ENCODE measurements at regions not wholly inside any gene's neighbourhood (a gene's known extent, or its start where the extent isn't known, plus 50 kb on each side); places are given as distances from the start of the nearest gene placed in this dataset.

DNA sequence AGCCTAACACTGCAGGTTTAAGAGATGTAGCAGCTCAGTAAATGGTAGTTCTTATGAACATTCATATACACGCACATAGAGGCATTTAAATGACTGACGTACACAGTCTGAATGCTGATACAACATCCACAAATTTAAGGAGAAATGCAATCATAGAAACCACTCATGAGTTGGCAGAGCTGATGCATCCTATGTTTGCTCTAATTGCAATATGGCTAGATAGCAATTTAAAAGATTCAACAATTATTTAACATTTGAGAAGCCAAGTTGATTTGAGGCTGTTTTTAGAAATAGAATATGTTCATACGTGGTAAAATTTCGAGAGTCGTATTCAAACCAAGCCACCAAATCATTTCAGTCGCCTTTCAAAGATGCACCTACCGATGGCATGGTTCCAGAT is 135.6 kb downstream of the PFKFB3 start:
- Histone ChIP-seq H3K9me3 (ENCODE audit: control insufficient read depth in 5 of 5, low read length in 5 of 5) (no peaks in the 10 kb centered on the region), H3K4me1 (ENCODE audit: control insufficient read depth in 5 of 5, insufficient read depth in 5 of 5, low read length in 5 of 5) (no peaks in the 10 kb centered on the region), H3K9ac (ENCODE audit: low read length in 5 of 5) (no peak overlapping the region), H3K27ac (ENCODE audit: low read depth, low read length) (no peak overlapping the region), H3K36me3 (ENCODE audit: control insufficient read depth in 5 of 5, insufficient read depth in 5 of 5, low read length in 5 of 5) (peaks cover 0 to 3% (median 0%) of the 10 kb centered on the region in 5 donors), H3K27me3 (ENCODE audit: control insufficient read depth in 5 of 5, insufficient read depth in 4 of 5, low read length in 5 of 5) (no peaks in the 10 kb centered on the region), H3K4me3 (ENCODE audit: low read depth in 1 of 5, low read length in 5 of 5) (no peak overlapping the region)

GRCh38 chr10:6339891-6340290 is 137.2 kb downstream of the PFKFB3 start:
- H3K4me3 ChIP-seq (ENCODE audit: low read depth in 1 of 5, low read length in 5 of 5): no peak overlapping the region
- no peak overlapping the region for H3K9ac ChIP-seq (ENCODE audit: low read length in 5 of 5)
- no peaks in the 10 kb centered on the region for H3K4me1 ChIP-seq (ENCODE audit: control insufficient read depth in 5 of 5, insufficient read depth in 5 of 5, low read length in 5 of 5)
- H3K9me3 ChIP-seq (ENCODE audit: control insufficient read depth in 5 of 5, low read length in 5 of 5): peaks cover 0 to 7% (median 5%) of the 10 kb centered on the region in 5 donors
- peaks cover 0 to 3% (median 0%) of the 10 kb centered on the region in 5 donors for H3K36me3 ChIP-seq (ENCODE audit: control insufficient read depth in 5 of 5, insufficient read depth in 5 of 5, low read length in 5 of 5)
- H3K27me3 ChIP-seq (ENCODE audit: control insufficient read depth in 5 of 5, insufficient read depth in 4 of 5, low read length in 5 of 5): no peaks in the 10 kb centered on the region
- no peak overlapping the region for H3K27ac ChIP-seq (ENCODE audit: low read depth, low read length)

DNA sequence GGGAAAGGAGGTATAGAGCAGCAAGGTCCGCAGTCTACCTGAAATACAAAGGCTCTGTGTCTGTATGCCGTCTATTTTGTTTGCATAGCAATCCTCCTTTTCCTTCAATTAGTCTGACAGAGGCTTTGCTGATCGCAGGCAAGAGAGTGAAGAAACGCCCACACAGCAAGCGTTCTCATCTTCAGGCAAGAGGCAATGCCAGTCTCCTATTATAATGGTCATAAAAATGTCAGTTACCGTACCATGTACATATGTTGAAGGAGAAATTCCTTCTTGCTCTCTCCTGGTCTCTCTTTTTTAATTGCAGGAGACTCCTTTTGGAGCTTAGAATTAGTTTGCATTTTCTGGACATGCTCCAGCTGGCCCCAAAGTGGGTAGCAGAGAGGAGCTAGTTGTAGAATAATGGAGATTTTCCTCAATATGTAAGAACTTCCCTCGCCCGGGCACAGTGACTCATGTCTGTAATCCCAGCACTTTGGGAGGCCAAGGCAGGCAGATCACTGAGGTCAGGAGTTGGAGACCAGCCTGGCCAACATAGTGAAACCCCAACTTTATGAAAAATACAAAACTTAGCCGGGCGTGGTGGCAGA is 139.5 kb downstream of the PFKFB3 start:
- peaks cover 0 to 3% (median 0%) of the 10 kb centered on the region in 5 donors for H3K36me3 ChIP-seq (ENCODE audit: control insufficient read depth in 5 of 5, insufficient read depth in 5 of 5, low read length in 5 of 5)

DNA sequence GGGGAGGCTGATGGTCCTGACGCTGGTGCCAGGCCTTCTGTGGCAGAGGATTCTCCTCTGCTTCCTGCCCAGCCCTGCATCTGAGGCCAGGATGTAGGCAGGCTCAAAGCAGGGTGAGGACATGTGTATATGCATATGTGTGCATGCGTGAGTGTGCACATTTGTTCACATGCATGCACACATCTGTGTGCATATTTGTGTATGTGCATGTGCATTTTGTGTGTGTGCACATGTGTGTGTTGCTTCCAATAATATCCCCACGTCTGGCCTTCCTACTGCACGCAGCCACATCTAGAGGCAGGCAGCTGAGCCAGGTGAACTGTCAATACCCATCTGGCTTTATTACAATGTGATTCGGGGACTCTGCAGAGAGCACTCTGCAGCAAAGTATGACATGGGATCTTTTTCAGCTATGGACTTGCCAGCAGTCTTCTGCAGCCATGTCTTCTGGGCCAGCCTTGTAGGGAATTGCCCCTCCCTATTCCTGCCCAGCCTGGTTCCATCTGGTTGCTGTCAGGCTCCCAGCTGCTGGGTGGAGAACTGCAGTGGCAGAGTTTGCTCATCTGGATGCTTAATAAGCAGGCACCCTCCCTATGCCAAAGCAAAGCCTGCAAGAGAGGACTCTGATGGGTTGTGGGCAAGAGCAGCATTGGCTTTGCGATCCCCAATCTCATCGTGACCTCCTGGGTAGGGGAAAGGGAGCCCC is 140.7 kb downstream of the PFKFB3 start:
- Histone ChIP-seq H3K9ac (ENCODE audit: low read length in 5 of 5) (no peak overlapping the region), H3K4me3 (ENCODE audit: low read depth in 1 of 5, low read length in 5 of 5) (no peak overlapping the region), H3K27ac (ENCODE audit: low read depth, low read length) (no peak overlapping the region), H3K27me3 (ENCODE audit: control insufficient read depth in 5 of 5, insufficient read depth in 4 of 5, low read length in 5 of 5) (no peaks in the 10 kb centered on the region), H3K36me3 (ENCODE audit: control insufficient read depth in 5 of 5, insufficient read depth in 5 of 5, low read length in 5 of 5) (peaks cover 0 to 3% (median 0%) of the 10 kb centered on the region in 5 donors), H3K9me3 (ENCODE audit: control insufficient read depth in 5 of 5, low read length in 5 of 5) (peaks cover 0 to 7% (median 5%) of the 10 kb centered on the region in 5 donors), H3K4me1 (ENCODE audit: control insufficient read depth in 5 of 5, insufficient read depth in 5 of 5, low read length in 5 of 5) (peaks cover 0 to 11% (median 4%) of the 10 kb centered on the region in 5 donors)

More for the DNA sequence above, 139.5 kb downstream of the PFKFB3 start:
- peaks cover 0 to under 1% (median 0%) of the 10 kb centered on the region in 5 donors for H3K4me1 ChIP-seq (ENCODE audit: control insufficient read depth in 5 of 5, insufficient read depth in 5 of 5, low read length in 5 of 5)
- H3K4me3 ChIP-seq (ENCODE audit: low read depth in 1 of 5, low read length in 5 of 5): no peak overlapping the region
- no peak overlapping the region for H3K9ac ChIP-seq (ENCODE audit: low read length in 5 of 5)
- H3K9me3 ChIP-seq (ENCODE audit: control insufficient read depth in 5 of 5, low read length in 5 of 5): peaks cover 0 to 7% (median 5%) of the 10 kb centered on the region in 5 donors
- H3K27me3 ChIP-seq (ENCODE audit: control insufficient read depth in 5 of 5, insufficient read depth in 4 of 5, low read length in 5 of 5): no peaks in the 10 kb centered on the region
- no peak overlapping the region for H3K27ac ChIP-seq (ENCODE audit: low read depth, low read length)

DNA sequence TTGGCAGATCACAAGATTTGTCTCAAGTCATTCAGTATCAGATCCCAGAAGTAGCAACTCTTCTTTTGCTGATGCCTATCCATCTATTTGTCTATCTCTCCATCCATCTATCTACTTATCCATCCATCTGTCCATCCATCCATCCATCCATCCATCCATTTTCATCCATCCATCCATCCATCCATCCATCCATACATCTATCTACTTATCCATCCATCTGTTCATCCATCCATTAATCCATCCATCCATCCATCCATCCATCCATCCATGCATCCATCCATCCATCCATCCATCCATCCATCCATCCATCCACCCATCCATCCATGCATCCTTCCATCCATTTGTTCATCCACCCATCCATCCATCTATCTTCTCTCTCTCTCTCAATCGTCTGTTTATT is 142.7 kb downstream of the PFKFB3 start:
- H3K9ac ChIP-seq (ENCODE audit: low read length in 5 of 5): no peak overlapping the region
- H3K27me3 ChIP-seq (ENCODE audit: control insufficient read depth in 5 of 5, insufficient read depth in 4 of 5, low read length in 5 of 5): no peaks in the 10 kb centered on the region
- H3K36me3 ChIP-seq (ENCODE audit: control insufficient read depth in 5 of 5, insufficient read depth in 5 of 5, low read length in 5 of 5): peaks cover 0 to 3% (median 0%) of the 10 kb centered on the region in 5 donors
- peaks cover 0 to 7% (median 5%) of the 10 kb centered on the region in 5 donors for H3K9me3 ChIP-seq (ENCODE audit: control insufficient read depth in 5 of 5, low read length in 5 of 5)
- peaks cover 0 to 12% (median 4%) of the 10 kb centered on the region in 5 donors for H3K4me1 ChIP-seq (ENCODE audit: control insufficient read depth in 5 of 5, insufficient read depth in 5 of 5, low read length in 5 of 5)
- H3K4me3 ChIP-seq (ENCODE audit: low read depth in 1 of 5, low read length in 5 of 5): no peak overlapping the region
- H3K27ac ChIP-seq (ENCODE audit: low read depth, low read length): no peak overlapping the region

DNA sequence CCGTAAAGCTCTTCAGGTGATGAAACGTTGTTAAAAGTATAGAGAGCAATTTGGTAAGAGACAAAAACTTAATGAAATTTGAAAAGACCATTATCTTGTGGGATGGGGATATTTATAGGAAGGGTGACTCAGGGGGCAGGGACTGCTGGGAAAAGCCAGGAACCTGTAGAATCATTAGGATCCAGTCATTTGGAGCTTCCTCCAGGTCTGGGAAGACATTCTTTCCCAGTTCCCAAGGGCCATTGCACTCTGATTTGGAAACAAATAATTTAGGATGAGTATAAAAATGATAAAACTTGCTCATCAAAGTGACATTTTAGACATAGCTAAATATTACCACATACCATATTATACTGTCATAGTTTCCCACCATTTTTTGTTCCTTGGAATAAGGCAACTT is 143.9 kb downstream of the PFKFB3 start:
- H3K9me3 ChIP-seq (ENCODE audit: control insufficient read depth in 5 of 5, low read length in 5 of 5): peaks cover 0 to 7% (median 5%) of the 10 kb centered on the region in 5 donors
- H3K27me3 ChIP-seq (ENCODE audit: control insufficient read depth in 5 of 5, insufficient read depth in 4 of 5, low read length in 5 of 5): no peaks in the 10 kb centered on the region
- H3K36me3 ChIP-seq (ENCODE audit: control insufficient read depth in 5 of 5, insufficient read depth in 5 of 5, low read length in 5 of 5): peaks cover 0 to 3% (median 0%) of the 10 kb centered on the region in 5 donors
- H3K27ac ChIP-seq (ENCODE audit: low read depth, low read length): no peak overlapping the region
- H3K4me3 ChIP-seq (ENCODE audit: low read depth in 1 of 5, low read length in 5 of 5): no peak overlapping the region
- no peak overlapping the region for H3K9ac ChIP-seq (ENCODE audit: low read length in 5 of 5)
- H3K4me1 ChIP-seq (ENCODE audit: control insufficient read depth in 5 of 5, insufficient read depth in 5 of 5, low read length in 5 of 5): peaks cover 0 to 12% (median 4%) of the 10 kb centered on the region in 5 donors

DNA sequence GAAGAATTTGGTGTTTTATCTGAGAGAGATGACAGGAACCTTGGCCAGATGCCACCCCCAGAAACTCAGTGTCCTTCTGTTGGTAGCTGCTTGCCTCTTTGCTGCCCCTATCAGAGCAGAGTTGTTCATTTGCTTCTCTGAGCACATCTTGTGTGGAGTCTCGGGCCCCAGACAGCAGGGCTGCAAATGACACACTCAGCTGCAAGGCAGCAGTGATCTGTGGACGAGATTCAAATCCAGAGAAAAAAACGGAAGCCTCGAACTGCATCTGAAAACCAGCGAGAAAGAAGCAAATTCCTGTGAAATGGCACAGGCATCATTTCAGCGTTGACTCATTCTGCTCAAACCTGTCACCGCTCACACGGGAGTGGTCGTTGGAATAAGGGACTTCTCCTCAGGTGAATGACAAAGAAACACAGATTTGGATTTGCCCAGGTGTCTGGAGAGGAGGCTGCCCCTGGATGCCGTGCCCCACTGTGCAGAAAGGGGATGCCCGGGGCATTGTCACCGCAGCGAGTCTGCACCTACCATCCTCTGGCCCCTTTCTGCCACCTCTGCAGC is 144.7 kb downstream of the PFKFB3 start:
- no peak overlapping the region for H3K27ac ChIP-seq (ENCODE audit: low read depth, low read length)
- no peak overlapping the region for H3K4me3 ChIP-seq (ENCODE audit: low read depth in 1 of 5, low read length in 5 of 5)
- no peak overlapping the region for H3K9ac ChIP-seq (ENCODE audit: low read length in 5 of 5)
- peaks cover 0 to 3% (median 0%) of the 10 kb centered on the region in 5 donors for H3K36me3 ChIP-seq (ENCODE audit: control insufficient read depth in 5 of 5, insufficient read depth in 5 of 5, low read length in 5 of 5)
- H3K9me3 ChIP-seq (ENCODE audit: control insufficient read depth in 5 of 5, low read length in 5 of 5): peaks cover 0 to 7% (median 5%) of the 10 kb centered on the region in 5 donors
- peaks cover 0 to 12% (median 4%) of the 10 kb centered on the region in 5 donors for H3K4me1 ChIP-seq (ENCODE audit: control insufficient read depth in 5 of 5, insufficient read depth in 5 of 5, low read length in 5 of 5)
- H3K27me3 ChIP-seq (ENCODE audit: control insufficient read depth in 5 of 5, insufficient read depth in 4 of 5, low read length in 5 of 5): no peaks in the 10 kb centered on the region

- H3K36me3 ChIP-seq (ENCODE audit: control insufficient read depth in 5 of 5, insufficient read depth in 5 of 5, low read length in 5 of 5): peaks cover 0 to 3% (median 0%) of the 10 kb centered on the region in 5 donors
- H3K4me1 ChIP-seq (ENCODE audit: control insufficient read depth in 5 of 5, insufficient read depth in 5 of 5, low read length in 5 of 5): peaks cover 0 to 12% (median 4%) of the 10 kb centered on the region in 5 donors
- H3K27me3 ChIP-seq (ENCODE audit: control insufficient read depth in 5 of 5, insufficient read depth in 4 of 5, low read length in 5 of 5): no peaks in the 10 kb centered on the region
- H3K9ac ChIP-seq (ENCODE audit: low read length in 5 of 5): no peak overlapping the region
- no peak overlapping the region for H3K27ac ChIP-seq (ENCODE audit: low read depth, low read length)
- no peak overlapping the region for H3K4me3 ChIP-seq (ENCODE audit: low read depth in 1 of 5, low read length in 5 of 5)
- peaks cover 0 to 7% (median 5%) of the 10 kb centered on the region in 5 donors for H3K9me3 ChIP-seq (ENCODE audit: control insufficient read depth in 5 of 5, low read length in 5 of 5)
Observed at GRCh38 chr10:6348096-6348874, 145.6 kb downstream of the PFKFB3 start.

DNA sequence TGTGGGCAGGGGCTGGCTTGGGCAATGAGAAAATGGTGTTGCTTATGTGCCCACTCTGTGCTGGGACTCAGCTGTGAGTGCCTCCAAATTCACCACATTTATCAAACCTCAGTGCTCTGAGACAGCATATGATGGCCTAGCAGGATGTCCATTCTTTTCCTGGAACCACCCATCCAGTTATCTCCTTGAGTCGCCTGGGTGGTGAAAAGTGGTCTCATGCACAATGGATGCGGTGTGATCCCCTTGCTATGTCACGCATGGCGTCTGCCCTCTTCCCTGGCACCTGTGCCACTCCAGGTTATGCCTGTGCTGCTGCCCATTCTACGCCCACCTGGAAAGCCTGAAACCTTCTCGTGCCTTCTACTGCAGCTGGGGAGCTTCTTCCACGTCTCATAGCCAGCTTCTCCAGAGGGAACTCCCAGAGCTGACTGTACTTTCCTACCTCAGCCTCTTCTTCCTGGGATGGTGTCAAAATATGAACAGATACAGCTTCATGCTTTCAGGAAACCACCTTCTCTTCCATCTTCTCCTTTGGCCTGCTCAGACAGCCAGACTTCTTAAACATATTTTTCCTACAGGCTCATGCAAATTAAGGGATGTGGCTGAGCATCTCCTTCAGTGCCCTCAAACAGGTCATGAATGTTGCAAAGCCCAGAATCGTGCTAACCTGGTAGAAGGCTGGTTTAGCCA is 147.3 kb downstream of the PFKFB3 start:
- Histone ChIP-seq H3K9me3 (ENCODE audit: control insufficient read depth in 5 of 5, low read length in 5 of 5) (peaks cover 0 to under 1% (median 0%) of the 10 kb centered on the region in 5 donors), H3K36me3 (ENCODE audit: control insufficient read depth in 5 of 5, insufficient read depth in 5 of 5, low read length in 5 of 5) (peaks cover 0 to 2% (median 0%) of the 10 kb centered on the region in 5 donors), H3K9ac (ENCODE audit: low read length in 5 of 5) (no peak overlapping the region), H3K27ac (ENCODE audit: low read depth, low read length) (no peak overlapping the region), H3K27me3 (ENCODE audit: control insufficient read depth in 5 of 5, insufficient read depth in 4 of 5, low read length in 5 of 5) (no peaks in the 10 kb centered on the region), H3K4me3 (ENCODE audit: low read depth in 1 of 5, low read length in 5 of 5) (no peak overlapping the region), H3K4me1 (ENCODE audit: control insufficient read depth in 5 of 5, insufficient read depth in 5 of 5, low read length in 5 of 5) (peaks cover 0 to 12% (median 4%) of the 10 kb centered on the region in 5 donors)
